ENCODE measurements at regions not wholly inside any gene's neighbourhood (a gene's known extent, or its start where the extent isn't known, plus 50 kb on each side); places are given as distances from the start of the nearest gene placed in this dataset.

GRCh38 chr2:139918982-139919381 is 1138.8 kb upstream of the NXPH2 start:
- WGBS, 2 donors = 82 to 88% methylated on average over 3 of the region's 3 CpGs
- Histone ChIP-seq H3K36me3 (ENCODE audit: control insufficient read depth in 4 of 4, insufficient read depth in 4 of 4, low read length in 4 of 4) (no peaks in the 10 kb centered on the region), H3K4me3 (no peak overlapping the region), H3K4me1 (ENCODE audit: control insufficient read depth in 5 of 5, insufficient read depth in 5 of 5, low read length in 5 of 5) (no peaks in the 10 kb centered on the region), H3K27ac (ENCODE audit: low read depth in 1 of 2, low read length in 1 of 2) (no peak overlapping the region), H3K9ac (ENCODE audit: insufficient read depth in 1 of 2, low read length in 2 of 2) (no peak overlapping the region), H3K9me3 (ENCODE audit: control insufficient read depth in 4 of 4, insufficient read depth in 3 of 4, low read length in 3 of 4) (no peaks in the 10 kb centered on the region), H3K27me3 (ENCODE audit: control insufficient read depth in 3 of 3, insufficient read depth in 3 of 3, low read length in 2 of 3) (no peaks in the 10 kb centered on the region)
- no peak for DNase-seq
- TF ChIP-seq CTCF (IDR thresholded peaks at IDR 0.05; ENCODE audit: control extremely low read depth, extremely low read depth) = no peak
- no peak for ATAC-seq (ENCODE audit: insufficient read depth, low FRiP score)

DNA sequence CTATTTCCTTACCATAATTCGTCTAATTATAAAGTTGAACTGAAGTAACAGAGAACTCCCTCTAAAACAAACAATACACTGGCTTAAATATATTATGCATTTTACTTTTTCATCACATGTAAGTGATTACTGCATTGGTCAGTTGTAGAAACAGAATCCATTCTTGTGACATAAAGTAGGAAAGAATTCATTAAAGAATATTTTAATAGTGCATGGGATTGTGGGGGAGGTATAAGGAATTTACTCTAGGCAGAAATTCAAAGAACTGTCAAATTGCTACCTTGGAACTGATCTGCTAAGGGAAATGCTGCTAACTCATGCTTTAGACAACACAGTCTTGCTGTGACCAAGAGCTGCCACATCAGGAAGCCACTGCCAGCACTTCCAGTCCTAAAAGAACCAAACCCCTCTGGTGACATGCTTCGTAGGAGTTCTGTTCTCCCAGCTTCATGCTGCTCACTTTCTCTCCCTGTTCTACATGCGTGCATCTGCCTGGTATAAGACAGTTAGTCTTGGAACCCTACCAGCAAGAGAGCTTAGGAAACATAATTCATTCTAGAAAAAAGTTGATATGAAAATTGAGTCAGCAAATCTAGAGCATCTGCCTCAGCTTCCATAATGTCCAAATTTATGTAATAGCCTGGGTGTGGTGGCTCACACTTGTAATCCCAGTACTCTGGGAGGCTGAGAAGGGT is 1137.6 kb upstream of the NXPH2 start:
- no peak for TF ChIP-seq CTCF (IDR thresholded peaks at IDR 0.05; ENCODE audit: control extremely low read depth, extremely low read depth)

GRCh38 chr2:139916822-139917221 is 1136.6 kb upstream of the NXPH2 start:
- no peak overlapping the region for H3K4me3 ChIP-seq
- no peak for ATAC-seq (ENCODE audit: insufficient read depth, low FRiP score)
- no peaks in the 10 kb centered on the region for H3K27me3 ChIP-seq (ENCODE audit: control insufficient read depth in 3 of 3, insufficient read depth in 3 of 3, low read length in 2 of 3)
- WGBS, 2 donors = 87 to 90% methylated on average over 7 of the region's 7 CpGs
- H3K9me3 ChIP-seq (ENCODE audit: control insufficient read depth in 4 of 4, insufficient read depth in 3 of 4, low read length in 3 of 4) = no peaks in the 10 kb centered on the region
- no peak for TF ChIP-seq CTCF (IDR thresholded peaks at IDR 0.05; ENCODE audit: control extremely low read depth, extremely low read depth)
- no peaks in the 10 kb centered on the region for H3K36me3 ChIP-seq (ENCODE audit: control insufficient read depth in 4 of 4, insufficient read depth in 4 of 4, low read length in 4 of 4)
- H3K9ac ChIP-seq (ENCODE audit: insufficient read depth in 1 of 2, low read length in 2 of 2) = no peak overlapping the region
- H3K4me1 ChIP-seq (ENCODE audit: control insufficient read depth in 5 of 5, insufficient read depth in 5 of 5, low read length in 5 of 5) = no peaks in the 10 kb centered on the region
- H3K27ac ChIP-seq (ENCODE audit: low read depth in 1 of 2, low read length in 1 of 2) = no peak overlapping the region
- peak in 2 of 3 donors; percentile 11 to 18 for DNase-seq

More for the DNA sequence above, 1137.6 kb upstream of the NXPH2 start:
- H3K4me3 ChIP-seq = no peak overlapping the region
- H3K36me3 ChIP-seq (ENCODE audit: control insufficient read depth in 4 of 4, insufficient read depth in 4 of 4, low read length in 4 of 4) = no peaks in the 10 kb centered on the region
- ATAC-seq (ENCODE audit: insufficient read depth, low FRiP score) (no peak), DNase-seq (no peak)
- no peak overlapping the region for H3K27ac ChIP-seq (ENCODE audit: low read depth in 1 of 2, low read length in 1 of 2)
- no peaks in the 10 kb centered on the region for H3K4me1 ChIP-seq (ENCODE audit: control insufficient read depth in 5 of 5, insufficient read depth in 5 of 5, low read length in 5 of 5)
- no peaks in the 10 kb centered on the region for H3K27me3 ChIP-seq (ENCODE audit: control insufficient read depth in 3 of 3, insufficient read depth in 3 of 3, low read length in 2 of 3)
- no peak overlapping the region for H3K9ac ChIP-seq (ENCODE audit: insufficient read depth in 1 of 2, low read length in 2 of 2)
- no peaks in the 10 kb centered on the region for H3K9me3 ChIP-seq (ENCODE audit: control insufficient read depth in 4 of 4, insufficient read depth in 3 of 4, low read length in 3 of 4)
- 68 to 86% methylated on average over 3 of the region's 3 CpGs for WGBS, 2 donors

DNA sequence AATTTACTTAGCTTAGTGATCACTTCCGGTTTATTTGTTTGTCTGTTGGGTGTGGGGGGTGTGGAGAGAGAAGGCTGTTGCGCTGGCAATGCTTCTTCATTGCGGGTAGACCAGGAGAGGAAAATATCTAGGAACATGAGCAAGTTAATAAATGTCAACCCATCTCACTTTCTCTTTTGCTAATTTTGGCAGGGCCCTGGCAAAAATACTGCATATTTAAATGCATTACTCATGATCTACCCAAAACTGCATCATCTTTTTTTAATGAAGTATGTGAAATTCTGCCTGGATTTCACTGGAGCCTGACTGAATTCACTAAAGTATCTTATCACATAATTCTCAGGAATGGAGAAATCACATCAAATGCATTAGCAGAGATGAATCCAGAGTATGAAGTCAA is 1131.0 kb upstream of the NXPH2 start:
- H3K27ac ChIP-seq (ENCODE audit: low read depth in 1 of 2, low read length in 1 of 2) = no peak overlapping the region
- DNase-seq (no peak), ATAC-seq (ENCODE audit: insufficient read depth, low FRiP score) (no peak)
- H3K9me3 ChIP-seq (ENCODE audit: control insufficient read depth in 4 of 4, insufficient read depth in 3 of 4, low read length in 3 of 4) = no peaks in the 10 kb centered on the region
- no peak for TF ChIP-seq CTCF (IDR thresholded peaks at IDR 0.05; ENCODE audit: control extremely low read depth, extremely low read depth)
- 84 to 94% methylated on average over 3 of the region's 3 CpGs for WGBS, 2 donors
- H3K27me3 ChIP-seq (ENCODE audit: control insufficient read depth in 3 of 3, insufficient read depth in 3 of 3, low read length in 2 of 3) = no peaks in the 10 kb centered on the region
- H3K36me3 ChIP-seq (ENCODE audit: control insufficient read depth in 4 of 4, insufficient read depth in 4 of 4, low read length in 4 of 4) = no peaks in the 10 kb centered on the region
- no peaks in the 10 kb centered on the region for H3K4me1 ChIP-seq (ENCODE audit: control insufficient read depth in 5 of 5, insufficient read depth in 5 of 5, low read length in 5 of 5)
- no peak overlapping the region for H3K9ac ChIP-seq (ENCODE audit: insufficient read depth in 1 of 2, low read length in 2 of 2)
- no peak overlapping the region for H3K4me3 ChIP-seq

Data from lung (tissue), 11 donors.